ENCODE measurements at regions not wholly inside any gene's neighbourhood (a gene's known extent, or its start where the extent isn't known, plus 50 kb on each side); places are given as distances from the start of the nearest gene placed in this dataset.

- Histone ChIP-seq H2AFZ (ENCODE audit: low read length) (no peak overlapping the region), H3K4me3 (replicated peaks in 1 of 3; ENCODE audit: insufficient read depth in 1 of 3, low read depth in 2 of 3, low read length in 3 of 3) (no peak overlapping the region), H3K9me3 (ENCODE audit: low read length) (no peaks in the 10 kb centered on the region), H3K27me3 (ENCODE audit: control insufficient read depth in 1 of 2, insufficient read depth in 2 of 2, low read length in 2 of 2) (no peaks in the 10 kb centered on the region; a peak in 1 of 5 replicates), H3K36me3 (replicated peaks in 1 of 2; ENCODE audit: control insufficient read depth in 1 of 2, insufficient read depth in 2 of 2, low read length in 2 of 2) (no peaks in the 10 kb centered on the region), H3K79me2 (ENCODE audit: insufficient read depth, low read length) (no peaks in the 10 kb centered on the region), H3K4me2 (ENCODE audit: low read depth, low read length) (no peak overlapping the region), H3K9ac (ENCODE audit: insufficient read depth, low read depth, low read length) (no peak overlapping the region), H3K4me1 (ENCODE audit: insufficient read depth, low read length) (no peaks in the 10 kb centered on the region), H3K27ac (ENCODE audit: extremely low read length, insufficient read depth, low read length) (no peak overlapping the region), H4K20me1 (ENCODE audit: insufficient read depth, low read length) (no peaks in the 10 kb centered on the region)
- ATAC-seq (no peak), DNase-seq (ENCODE audit: low spot score) (no peak), FAIRE-seq (no peak)
- no TSS peak for BruUV-seq (replicated peaks)
- POLR2A ChIA-PET, result no interaction called here
- TF ChIP-seq ZNF773 (CRISPR knock-in tag; IDR thresholded peaks at IDR 0.05; ENCODE audit: borderline replicate concordance), result no peak
- TF ChIP-seq U2AF1 (optimal IDR thresholded peaks at IDR 0.05; ENCODE audit: low read depth, low read length), result no peak
- no peak for TF ChIP-seq ZNF879 (CRISPR knock-in tag; IDR thresholded peaks at IDR 0.05)
- TF ChIP-seq ZNF282 (IDR thresholded peaks at IDR 0.05; ENCODE audit: partially characterized antibody), result no peak
- TF ChIP-seq ZFX (CRISPR knock-in tag; IDR thresholded peaks at IDR 0.05; ENCODE audit: low read depth), result no peak
- no peak for TF ChIP-seq NCOA5 (CRISPR knock-in tag; IDR thresholded peaks at IDR 0.05)
- in situ Hi-C loops (cut with HindIII; ENCODE audit: extremely low pct_ligation_motif_present, low pct_unique_long_range_greater_than_20kb), result no loop called here
- intact Hi-C loops (cut with micrococcal nuclease; ENCODE audit: unreplicated experiment), result no loop called here
- WGBS (ENCODE audit: low lambda C conversion rate), result 2% methylated on average over 5 of the region's 5 CpGs
- CTCF ChIA-PET (ENCODE audit: low intra/inter-chr PET ratio, low total read pairs), result no interaction called here
Observed at GRCh38 chr15:36449084-36449661, 130.3 kb upstream of the CDIN1 start.

- ATAC-seq, result no peak
- Histone ChIP-seq H3K9ac (ENCODE audit: insufficient read depth, low read depth, low read length) (no peak overlapping the region), H3K27ac (ENCODE audit: extremely low read length, insufficient read depth, low read length) (no peak overlapping the region), H3K9me3 (ENCODE audit: low read length) (no peaks in the 10 kb centered on the region), H3K4me3 (replicated peaks in 1 of 3; ENCODE audit: insufficient read depth in 1 of 3, low read depth in 2 of 3, low read length in 3 of 3) (no peak overlapping the region), H3K4me2 (ENCODE audit: low read depth, low read length) (no peak overlapping the region), H3K27me3 (ENCODE audit: control insufficient read depth in 1 of 2, insufficient read depth in 2 of 2, low read length in 2 of 2) (no peaks in the 10 kb centered on the region; a peak in 1 of 5 replicates), H2AFZ (ENCODE audit: low read length) (no peak overlapping the region), H3K36me3 (replicated peaks in 1 of 2; ENCODE audit: control insufficient read depth in 1 of 2, insufficient read depth in 2 of 2, low read length in 2 of 2) (no peaks in the 10 kb centered on the region), H4K20me1 (ENCODE audit: insufficient read depth, low read length) (no peaks in the 10 kb centered on the region), H3K79me2 (ENCODE audit: insufficient read depth, low read length) (no peaks in the 10 kb centered on the region), H3K4me1 (ENCODE audit: insufficient read depth, low read length) (no peaks in the 10 kb centered on the region)
- CTCF ChIA-PET (ENCODE audit: low intra/inter-chr PET ratio, low total read pairs), result no interaction called here
- intact Hi-C loops (cut with micrococcal nuclease; ENCODE audit: unreplicated experiment), result no loop called here
- TF ChIP-seq ZFP1 (CRISPR knock-in tag; IDR thresholded peaks at IDR 0.05) (no peak), ZNF609 (CRISPR knock-in tag; IDR thresholded peaks at IDR 0.05; ENCODE audit: borderline replicate concordance) (no peak), NFYB (CRISPR knock-in tag; IDR thresholded peaks at IDR 0.05) (no peak), ZNF773 (CRISPR knock-in tag; IDR thresholded peaks at IDR 0.05; ENCODE audit: borderline replicate concordance) (no peak), FIP1L1 (IDR thresholded peaks at IDR 0.05; ENCODE audit: borderline replicate concordance, insufficient read depth, low read depth, low read length) (no peak)
- TF ChIP-seq, protein P1, sequence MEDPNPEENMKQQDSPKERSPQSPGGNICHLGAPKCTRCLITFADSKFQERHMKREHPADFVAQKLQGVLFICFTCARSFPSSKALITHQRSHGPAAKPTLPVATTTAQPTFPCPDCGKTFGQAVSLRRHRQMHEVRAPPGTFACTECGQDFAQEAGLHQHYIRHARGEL (CRISPR knock-in tag; IDR thresholded peaks at IDR 0.05), result no peak
- no TSS peak for BruUV-seq (replicated peaks)
- no peak for FAIRE-seq
- in situ Hi-C loops (cut with HindIII; ENCODE audit: extremely low pct_ligation_motif_present, low pct_unique_long_range_greater_than_20kb), result no loop called here
- DNase-seq (ENCODE audit: low spot score), result no peak
- POLR2A ChIA-PET, result no interaction called here
- 21% methylated on average over 3 of the region's 3 CpGs for WGBS (ENCODE audit: low lambda C conversion rate)
Observed at GRCh38 chr15:36449662-36450145, 129.7 kb upstream of the CDIN1 start.

Data from HepG2 (cell line).